HCT116 (cell line): ENCODE measurements at regions not wholly inside any gene's neighbourhood (a gene's known extent, or its start where the extent isn't known, plus 50 kb on each side); places are given as distances from the start of the nearest gene placed in this dataset.

Experiments
- ATAC-seq: fragments of 200-7000 bp; cut with Tn5 transposase; 2 replicates; pipeline ENCODE4 v1.9.1; 2020; ENCODE audit warnings: mild to moderate bottlenecking, moderate library complexity
- BruUV-seq: library from RNA; stranded (reverse); fragments of 400-500 nt; replicated peaks from 2 replicates; lab custom pipeline; 2021; lab: Mats Ljungman, UMichigan
- CTCF ChIA-PET: fragments of 300-600 bp; sonication (Branson Sonifier 250); formaldehyde crosslinking; loops from one replicate; lab custom pipeline; 2021; ENCODE audit warnings: antibody characterized with exemption; lab: Charles Lee
- POLR2A ChIA-PET: fragments of 300-600, 350-600 bp; sonication (Branson Sonifier 250); formaldehyde crosslinking; loops from one replicate; lab custom pipeline; 2021; ENCODE audit warnings: antibody characterized with exemption; lab: Charles Lee
- RAD21 ChIA-PET, 2 experiments: fragments of 300-600 bp; sonication (Branson Sonifier 250); formaldehyde crosslinking; loops; one replicate each; lab custom pipeline; 2023; ENCODE audit warnings: low total read pairs in 2 of 2; ENCODE audit not compliant: uncharacterized antibody in 2 of 2, unreplicated experiment in 2 of 2, low non-redundant PET in 1 of 2; lab: Charles Lee
- DNase-seq: peaks from one replicate; pipeline ENCODE4 v3.0.0-alpha.2; 2010; ENCODE audit warnings: low read depth, low spot score
- H2AFZ ChIP-seq: fragments of 200-600 bp; shearing (Covaris generic), sonication (generic); 2 replicates; pipeline ENCODE4 v1.6.1; 2017; ENCODE audit warnings: low read depth, mixed run types, mixed read lengths, antibody characterized with exemption, low read length; ENCODE audit not compliant: poor library complexity, severe bottlenecking
- H3K27ac ChIP-seq: 2 replicates; pipeline ENCODE4 v1.5.1; 2012; ENCODE audit warnings: low read depth, low read length
- H3K27me3 ChIP-seq: fragments of 200-600 bp; sonication (generic); 2 replicates; pipeline ENCODE4 v1.6.1; 2016; ENCODE audit warnings: mixed run types, low read length, mixed read lengths; ENCODE audit not compliant: insufficient read depth
- H3K36me3 ChIP-seq, 2 experiments: fragments of 200-500 bp in 1 of 2; fragments of 200-600 bp in 1 of 2; sonication (Bioruptor generic) in 1 of 2; sonication (generic) in 1 of 2; 2 replicates each; pipeline versions ENCODE4 v1.5.1 to v1.6.1; 2014 to 2016; ENCODE audit warnings: low read length in 2 of 2, inconsistent platforms in 1 of 2, mixed read lengths in 1 of 2, mixed run types in 1 of 2; ENCODE audit not compliant: insufficient read depth in 2 of 2, control insufficient read depth in 1 of 2
- H3K4me1 ChIP-seq, 2 experiments: fragments of 200-600 bp in 1 of 2; sonication (generic) in 1 of 2; 2 replicates each; pipeline versions ENCODE4 v1.5.1 to v1.6.1; 2012 to 2017; ENCODE audit warnings: low read length in 2 of 2, inconsistent platforms in 1 of 2, mild to moderate bottlenecking in 1 of 2, mixed read lengths in 1 of 2, mixed run types in 1 of 2, moderate library complexity in 1 of 2; ENCODE audit not compliant: insufficient read depth in 2 of 2, control insufficient read depth in 1 of 2
- H3K4me2 ChIP-seq: fragments of 200-600 bp; sonication (generic); 2 replicates; pipeline ENCODE4 v1.6.1; 2017; ENCODE audit warnings: mixed run types, low read length, mixed read lengths
- H3K4me3 ChIP-seq, 2 experiments: fragments of 200-600 bp in 1 of 2; sonication (generic) in 1 of 2; replicated peaks in 1 of 2; 2 replicates each; pipeline ENCODE4 v1.5.1; 2011 to 2016; ENCODE audit warnings: low read length in 2 of 2, control low read depth in 1 of 2, low read depth in 1 of 2, mild to moderate bottlenecking in 1 of 2, mixed read lengths in 1 of 2, mixed run types in 1 of 2
- H3K79me2 ChIP-seq: fragments of 200-600 bp; sonication (generic); 2 replicates; pipeline ENCODE4 v1.6.1; 2017; ENCODE audit warnings: mild to moderate bottlenecking, mixed run types, low read length, moderate library complexity, mixed read lengths; ENCODE audit not compliant: insufficient read depth
- H3K9ac ChIP-seq: fragments of 200-600 bp; sonication (generic); 2 replicates; pipeline ENCODE4 v1.6.1; 2016; ENCODE audit warnings: low read length, mixed read lengths
- H3K9me2 ChIP-seq: fragments of 200-600 bp; sonication (generic), shearing (Covaris generic); 2 replicates; pipeline ENCODE4 v1.6.1; 2017; ENCODE audit warnings: mixed run types, mild to moderate bottlenecking, moderate library complexity; ENCODE audit not compliant: insufficient read depth
- H3K9me3 ChIP-seq, 2 experiments: fragments of 200-500 bp in 1 of 2; fragments of 200-600 bp in 1 of 2; sonication (Bioruptor generic) in 1 of 2; sonication (generic) in 1 of 2; 2 replicates each; pipeline ENCODE4 v1.6.1; 2014 to 2017; ENCODE audit warnings: low read length in 2 of 2, mixed read lengths in 2 of 2, inconsistent platforms in 1 of 2, low read depth in 1 of 2, mild to moderate bottlenecking in 1 of 2, mixed run types in 1 of 2, moderate library complexity in 1 of 2; ENCODE audit not compliant: control insufficient read depth in 1 of 2, insufficient read depth in 1 of 2
- H4K20me1 ChIP-seq: fragments of 200-600 bp; sonication (generic), shearing (Covaris generic); 2 replicates; pipeline ENCODE4 v1.6.1; 2017; ENCODE audit warnings: mixed run types, mild to moderate bottlenecking, moderate library complexity; ENCODE audit not compliant: insufficient read depth
- CBX3 ChIP-seq: IDR thresholded peaks from 2 replicates; pipeline ENCODE4 v1.6.1; 2012; ENCODE audit warnings: low read depth
- ELF1 ChIP-seq: IDR thresholded peaks from 2 replicates; pipeline ENCODE4 v1.6.1; 2012; ENCODE audit warnings: low read depth, borderline replicate concordance
- EZH2 ChIP-seq: fragments of 200-600 bp; sonication (generic); IDR thresholded peaks from 2 replicates; pipeline ENCODE4 v1.6.1; 2017; ENCODE audit warnings: antibody characterized with exemption, mixed run types
- JUND ChIP-seq: IDR thresholded peaks from 2 replicates; pipeline ENCODE4 v1.6.1; 2012
- MAX ChIP-seq: IDR thresholded peaks from 2 replicates; pipeline ENCODE4 v1.6.1; 2012
- POLR2A ChIP-seq: IDR thresholded peaks from 2 replicates; pipeline ENCODE4 v1.7.0; 2011; ENCODE audit warnings: borderline replicate concordance; ENCODE audit not compliant: insufficient read depth, insufficient read length; ENCODE audit errors: extremely low read depth
- POLR2AphosphoS5 ChIP-seq: IDR thresholded peaks from 2 replicates; pipeline ENCODE4 v1.6.1; 2011; ENCODE audit warnings: mild to moderate bottlenecking, low read depth, low read length, moderate library complexity
- REST ChIP-seq: IDR thresholded peaks from 2 replicates; pipeline ENCODE4 v1.6.1; 2012; ENCODE audit warnings: low read depth
- SP1 ChIP-seq: IDR thresholded peaks from 2 replicates; pipeline ENCODE4 v1.6.1; 2012; ENCODE audit warnings: low read depth
- SRF ChIP-seq: IDR thresholded peaks from 2 replicates; pipeline ENCODE4 v1.6.1; 2012; ENCODE audit warnings: low read depth
- ZFX ChIP-seq: fragments of 450-650 bp; IDR thresholded peaks from 2 replicates; pipeline ENCODE4 v1.6.1; 2017
- intact Hi-C: fragments of 100-400 bp; cut with micrococcal nuclease; formaldehyde crosslinking; loops from 2 replicates; pipeline ENCODE4 v1.10.0; 2022

- ChIA-PET POLR2A (no interaction called here), CTCF (no interaction called here), RAD21 (no interaction called here)
- ATAC-seq, result no peak
- H3K4me3 ChIP-seq, result no peak overlapping the region
- H3K9me3 ChIP-seq, result no peaks in the 10 kb centered on the region
- no peak overlapping the region for H3K9ac ChIP-seq
- no peak overlapping the region for H2AFZ ChIP-seq
- BruUV-seq, result no TSS peak
- no peaks in the 10 kb centered on the region for H3K4me1 ChIP-seq
- H3K27ac ChIP-seq, result no peak overlapping the region
- H3K79me2 ChIP-seq, result no peaks in the 10 kb centered on the region
- H3K27me3 ChIP-seq, result no peaks in the 10 kb centered on the region
- no peaks in the 10 kb centered on the region for H3K9me2 ChIP-seq
- DNase-seq, result no peak
- H3K4me2 ChIP-seq, result no peak overlapping the region
- intact Hi-C loops, result no loop called here
- H4K20me1 ChIP-seq, result no peaks in the 10 kb centered on the region
- no peak for TF ChIP-seq MAX
- no peak for TF ChIP-seq CBX3
- no peak for TF ChIP-seq SP1
- TF ChIP-seq, all 23 proteins: peak for 0
- no peaks in the 10 kb centered on the region for H3K36me3 ChIP-seq
Measured at GRCh38 chr11:128193615-128194014, 393.7 kb downstream of the ETS1 start.

DNA sequence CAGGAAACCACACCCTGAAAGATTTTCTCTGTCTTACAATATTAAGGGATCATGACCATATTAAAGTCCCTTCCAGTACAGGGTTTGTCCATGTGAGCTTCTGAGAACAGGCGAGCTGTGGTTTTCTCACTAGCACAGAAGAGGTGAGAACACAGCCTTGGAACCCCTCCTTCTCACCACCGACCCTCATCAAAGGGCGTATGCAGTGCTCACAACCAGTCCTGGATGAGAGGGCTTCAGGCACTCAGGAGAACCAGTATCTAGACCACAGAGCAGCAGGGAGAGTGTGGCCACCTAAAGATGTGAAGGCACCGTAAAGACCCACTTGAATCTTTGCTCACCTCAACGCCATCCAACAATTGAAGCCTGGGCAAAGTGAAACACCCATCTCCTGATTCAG lies 397.0 kb downstream of the ETS1 start:
- POLR2A ChIA-PET, result no interaction called here
- TF ChIP-seq POLR2AphosphoS5 (no peak), POLR2A (no peak), ZFX (no peak), JUND (no peak), SRF (no peak), CBX3 (no peak), EZH2 (no peak), REST (no peak), ELF1 (no peak)
- H3K9me2 ChIP-seq, result no peaks in the 10 kb centered on the region
- no peaks in the 10 kb centered on the region for H3K79me2 ChIP-seq
- H3K27me3 ChIP-seq, result no peaks in the 10 kb centered on the region
- no peak for ATAC-seq
- no peak for DNase-seq
- H3K9ac ChIP-seq, result no peak overlapping the region
- no peak overlapping the region for H2AFZ ChIP-seq
- H4K20me1 ChIP-seq, result no peaks in the 10 kb centered on the region
- intact Hi-C loops, result no loop called here
- BruUV-seq, result no TSS peak
- no peak overlapping the region for H3K4me2 ChIP-seq
- no peaks in the 10 kb centered on the region for H3K9me3 ChIP-seq
- H3K27ac ChIP-seq, result no peak overlapping the region
- CTCF ChIA-PET, result no interaction called here
- RAD21 ChIA-PET, result no interaction called here
- H3K4me3 ChIP-seq, result no peak overlapping the region
- no peaks in the 10 kb centered on the region for H3K4me1 ChIP-seq
- no peaks in the 10 kb centered on the region for H3K36me3 ChIP-seq
